Fibroblast of pulmonary artery (primary cell): ENCODE measurements at regions not wholly inside any gene's neighbourhood (a gene's known extent, or its start where the extent isn't known, plus 50 kb on each side); places are given as distances from the start of the nearest gene placed in this dataset.

ENCODE experiments used
- DNase-seq: peaks from one replicate; pipeline ENCODE4 v3.0.0-alpha.2; 2010; ENCODE audit warnings: low read depth
- H3K4me3 ChIP-seq: replicated peaks from 2 replicates; pipeline ENCODE4 v1.5.1; 2011; ENCODE audit warnings: low read depth, mild to moderate bottlenecking, control low read depth, low read length, moderate library complexity
- TF ChIP-seq, protein P1 (sequence below): IDR thresholded peaks from 2 replicates; pipeline ENCODE4 v1.5.1; 2011; ENCODE audit warnings: mild to moderate bottlenecking, control low read depth, low read length, inconsistent platforms; ENCODE audit errors: missing control alignments

DNA sequence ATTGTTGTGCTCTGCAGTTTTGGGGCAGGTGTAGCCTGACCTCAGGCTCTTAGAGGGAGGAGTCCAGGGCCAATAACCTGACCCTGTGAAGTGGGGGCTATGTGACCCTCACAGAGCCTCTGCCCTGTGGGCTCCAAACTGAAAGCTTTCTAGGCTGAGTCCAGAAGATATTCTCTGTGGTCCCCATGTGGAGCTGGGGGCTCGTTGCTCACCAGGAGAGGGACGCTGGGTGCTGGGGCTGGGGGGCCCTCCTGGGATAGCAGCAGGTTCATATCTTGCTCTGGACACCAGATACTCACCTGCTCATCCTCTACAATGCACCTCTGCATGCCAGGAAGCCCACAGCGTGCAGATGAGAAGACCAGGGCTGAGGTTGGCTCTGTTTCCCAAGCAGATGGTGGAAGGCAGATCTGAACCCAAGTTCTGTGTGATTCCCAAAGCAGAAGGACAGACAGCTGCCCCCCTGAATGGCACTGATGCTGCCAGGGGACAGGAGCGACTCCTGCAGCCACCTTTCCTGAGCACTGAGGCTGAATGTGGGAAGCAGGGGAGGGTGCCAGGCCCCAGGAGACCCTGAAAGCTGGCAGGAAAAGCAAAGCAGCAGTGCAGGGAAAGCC is 1022.0 kb downstream of the TBC1D22A start:
- TF ChIP-seq, protein P1, sequence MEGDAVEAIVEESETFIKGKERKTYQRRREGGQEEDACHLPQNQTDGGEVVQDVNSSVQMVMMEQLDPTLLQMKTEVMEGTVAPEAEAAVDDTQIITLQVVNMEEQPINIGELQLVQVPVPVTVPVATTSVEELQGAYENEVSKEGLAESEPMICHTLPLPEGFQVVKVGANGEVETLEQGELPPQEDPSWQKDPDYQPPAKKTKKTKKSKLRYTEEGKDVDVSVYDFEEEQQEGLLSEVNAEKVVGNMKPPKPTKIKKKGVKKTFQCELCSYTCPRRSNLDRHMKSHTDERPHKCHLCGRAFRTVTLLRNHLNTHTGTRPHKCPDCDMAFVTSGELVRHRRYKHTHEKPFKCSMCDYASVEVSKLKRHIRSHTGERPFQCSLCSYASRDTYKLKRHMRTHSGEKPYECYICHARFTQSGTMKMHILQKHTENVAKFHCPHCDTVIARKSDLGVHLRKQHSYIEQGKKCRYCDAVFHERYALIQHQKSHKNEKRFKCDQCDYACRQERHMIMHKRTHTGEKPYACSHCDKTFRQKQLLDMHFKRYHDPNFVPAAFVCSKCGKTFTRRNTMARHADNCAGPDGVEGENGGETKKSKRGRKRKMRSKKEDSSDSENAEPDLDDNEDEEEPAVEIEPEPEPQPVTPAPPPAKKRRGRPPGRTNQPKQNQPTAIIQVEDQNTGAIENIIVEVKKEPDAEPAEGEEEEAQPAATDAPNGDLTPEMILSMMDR: no peak
- H3K4me3 ChIP-seq: no peak overlapping the region
- DNase-seq: no peak

DNA sequence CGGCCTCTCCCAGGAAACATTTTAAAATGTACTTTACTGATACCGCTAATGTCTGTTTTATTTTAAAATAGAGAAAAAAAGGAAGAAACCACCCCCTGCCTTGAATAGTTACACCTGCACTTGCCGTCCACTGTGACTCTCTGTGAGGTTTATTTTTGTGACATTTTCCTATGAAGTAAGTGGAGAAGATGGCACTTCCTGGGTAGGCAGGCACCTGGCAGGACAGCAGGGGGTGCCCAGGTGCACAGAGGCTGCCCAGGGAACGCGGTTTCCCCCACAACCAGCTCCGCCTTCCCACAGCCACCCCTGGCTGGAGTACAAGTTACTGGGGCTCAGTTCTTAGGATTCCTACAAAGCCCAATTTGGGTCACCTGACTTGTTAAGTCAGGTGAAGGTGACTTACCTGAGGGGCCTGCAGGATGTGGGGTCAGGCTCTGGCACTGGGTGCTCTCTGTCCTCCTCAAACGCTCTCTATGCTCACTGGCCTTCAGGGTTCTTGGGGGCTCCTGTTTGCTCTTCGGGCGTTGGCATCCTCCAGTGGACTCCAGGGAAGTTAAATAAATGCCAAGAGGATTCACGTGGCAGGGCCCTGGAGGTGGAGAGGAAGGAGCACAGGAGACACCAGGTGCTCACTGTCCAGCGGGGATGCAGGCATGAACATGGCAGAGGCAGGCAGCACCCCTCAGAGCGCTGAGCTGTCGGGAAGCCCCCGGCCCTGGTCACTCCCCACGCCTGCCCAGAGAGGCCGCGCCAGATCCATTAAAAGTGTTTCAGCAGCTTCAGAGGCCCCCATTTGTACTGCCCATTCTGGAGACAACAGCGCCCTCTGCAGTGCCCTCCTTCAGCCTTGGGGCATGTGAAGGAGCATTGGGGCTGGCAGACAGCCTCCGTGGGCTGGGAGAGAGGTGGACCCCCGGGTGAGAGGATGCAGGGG is 1021.2 kb downstream of the TBC1D22A start:
- no peak for DNase-seq

DNA sequence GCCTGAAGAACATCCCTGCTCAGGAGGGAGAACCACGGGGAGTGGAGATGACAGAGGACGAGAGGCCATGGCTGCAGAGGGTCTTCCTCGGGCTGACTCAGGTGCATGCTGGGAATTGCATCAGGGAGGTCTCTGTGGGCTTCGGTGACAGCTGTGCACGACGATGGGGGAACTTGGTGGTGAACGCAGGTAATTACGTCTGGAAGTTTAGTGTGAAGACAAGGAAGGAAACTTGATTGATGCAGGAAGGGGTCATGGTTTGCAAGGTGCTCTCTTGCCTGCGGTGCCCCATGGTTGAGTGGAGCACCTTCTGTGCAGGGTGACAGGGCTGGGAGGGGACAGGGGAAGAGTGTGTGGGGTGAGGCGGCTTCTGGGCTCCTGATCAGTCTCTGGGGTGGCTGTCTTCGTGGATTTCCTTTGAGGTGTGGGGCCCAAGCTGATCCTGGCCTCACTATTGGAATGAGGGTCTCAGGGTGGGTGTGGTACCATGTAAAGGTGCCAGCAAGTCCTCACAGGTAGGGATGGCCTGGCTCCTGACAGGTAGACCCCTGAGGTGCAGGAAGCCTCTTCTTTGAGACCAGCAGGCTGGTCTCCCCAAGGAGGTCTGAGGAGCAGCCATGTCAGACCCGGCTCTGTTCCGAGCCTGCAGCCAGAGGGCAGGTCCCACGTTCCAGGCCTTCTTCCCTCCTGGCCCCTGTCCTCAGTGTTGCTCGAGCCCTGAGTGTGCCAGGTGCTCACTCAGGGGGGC is 1020.1 kb downstream of the TBC1D22A start:
- H3K4me3 ChIP-seq: no peak overlapping the region
- DNase-seq: no peak
- TF ChIP-seq, protein P1: no peak

More for the DNA sequence above, 1021.2 kb downstream of the TBC1D22A start:
- TF ChIP-seq, protein P1: no peak
- no peak overlapping the region for H3K4me3 ChIP-seq

DNA sequence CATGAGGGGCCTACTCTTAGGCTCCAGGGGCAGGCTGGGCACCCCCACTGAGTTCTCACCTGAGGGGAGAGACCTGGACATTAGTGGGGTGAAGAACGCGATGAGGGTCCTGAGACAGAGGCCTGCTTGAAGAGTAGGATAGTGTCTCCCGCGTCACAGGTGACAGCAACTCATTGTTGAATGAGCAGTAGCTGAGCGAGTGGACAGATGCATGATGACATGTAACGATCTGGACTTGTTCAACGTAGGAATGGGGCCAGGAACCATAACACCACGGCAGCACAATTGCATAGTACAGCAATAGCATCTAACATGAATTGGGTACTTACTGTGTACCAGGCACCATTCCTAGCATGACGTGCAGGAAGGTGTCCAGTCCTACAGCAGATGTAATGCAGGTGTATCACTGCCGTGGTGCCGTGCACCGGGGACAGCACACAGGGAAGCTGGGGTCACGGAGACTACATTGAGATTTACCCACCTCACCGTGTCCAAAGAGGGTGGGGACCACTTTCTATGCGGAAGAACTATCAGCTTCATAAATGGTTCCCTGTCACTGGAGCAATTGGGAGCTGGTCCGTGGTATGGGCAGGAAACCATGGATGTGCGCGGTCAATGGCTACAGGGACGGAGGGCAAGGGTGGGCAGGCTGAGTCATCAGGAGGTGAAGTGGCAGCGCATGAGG is 1019.1 kb downstream of the TBC1D22A start:
- DNase-seq: no peak
- TF ChIP-seq, protein P1: no peak
- no peak overlapping the region for H3K4me3 ChIP-seq

DNA sequence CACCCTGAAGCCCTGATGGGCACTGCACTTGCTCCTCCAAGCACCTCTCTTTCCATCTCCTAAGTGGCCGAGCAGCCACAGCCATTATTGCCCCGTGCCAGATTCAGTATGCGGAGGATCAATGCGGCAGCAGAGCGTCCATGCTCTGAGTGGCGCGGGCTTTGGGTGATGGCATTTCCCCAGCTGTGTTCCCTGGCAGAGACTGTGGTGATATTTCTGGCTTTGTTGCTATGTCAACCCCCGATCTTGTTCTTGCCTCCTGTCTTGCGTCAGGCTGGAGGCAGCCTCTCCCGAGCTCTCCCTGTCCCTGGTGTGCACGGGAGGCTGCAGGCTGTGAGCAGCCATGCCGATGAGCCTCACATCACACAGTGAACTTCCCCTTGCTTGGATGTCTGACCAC is 1018.6 kb downstream of the TBC1D22A start:
- H3K4me3 ChIP-seq: no peak overlapping the region
- TF ChIP-seq, protein P1: no peak
- DNase-seq: no peak

DNA sequence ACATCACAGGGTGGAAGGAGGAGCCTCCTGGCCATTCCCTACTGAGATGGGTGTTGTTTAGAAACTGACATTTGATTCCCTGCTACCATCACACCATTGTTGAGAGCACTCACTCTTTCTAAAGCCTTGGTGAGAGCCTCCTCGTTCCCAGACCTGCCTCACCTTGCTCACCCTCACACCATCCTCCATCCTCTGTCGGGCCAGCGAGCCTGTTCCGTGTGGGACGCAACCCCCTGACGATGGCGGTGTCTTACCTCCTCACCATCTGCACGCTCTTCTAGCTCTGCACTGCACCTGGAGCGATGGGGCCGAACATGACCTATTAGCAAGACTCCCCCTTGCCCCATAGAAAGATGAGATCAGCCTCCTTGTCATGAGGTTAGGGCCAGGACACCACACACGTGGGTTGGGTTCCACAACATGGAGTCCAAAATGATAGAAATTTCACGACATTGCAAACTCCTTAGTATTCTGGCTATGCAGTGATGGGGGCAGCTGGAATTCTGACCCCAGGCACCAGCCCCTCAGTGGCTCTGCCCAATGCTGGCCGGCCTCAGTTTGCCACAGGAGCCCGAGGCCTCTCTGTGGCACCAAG is 1017.9 kb downstream of the TBC1D22A start:
- DNase-seq: no peak
- TF ChIP-seq, protein P1: no peak
- H3K4me3 ChIP-seq: no peak overlapping the region
